NOMO-1 treated with dmso at 0.1 percent for 144 hours (cell line): ENCODE measurements at regions not wholly inside any gene's neighbourhood (a gene's known extent, or its start where the extent isn't known, plus 50 kb on each side); places are given as distances from the start of the nearest gene placed in this dataset.
"Not testable (repeated sequence)": the region's sequence is repeated elsewhere in the genome, so short reads cannot be mapped to it uniquely, and the experiment has no call there.

Experiments
- DNase-seq: peaks from one replicate; lab custom pipeline; 2025; ENCODE audit not compliant: unreplicated experiment; lab: John Stamatoyannopoulos, UW

DNA sequence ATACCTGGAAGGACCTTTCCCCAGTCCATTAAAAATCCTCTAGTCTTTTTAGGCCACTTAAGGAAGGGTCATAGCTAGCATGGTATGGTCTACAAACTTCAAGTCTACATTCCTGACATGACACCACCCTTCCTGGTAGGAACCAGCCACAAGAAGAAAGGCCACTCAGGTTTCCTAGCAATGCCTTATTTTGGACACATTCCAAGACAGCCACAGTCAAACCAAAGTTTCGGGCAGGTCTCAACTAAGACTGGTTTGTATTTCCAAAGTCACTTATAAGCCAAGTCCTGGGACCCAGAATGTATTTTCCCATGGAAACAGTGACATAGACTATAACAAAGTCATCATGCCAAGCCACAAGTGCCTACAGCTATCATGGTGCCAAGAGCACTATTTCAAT, 50.6 kb upstream of the SLC44A3 start:
- no peak for DNase-seq

DNA sequence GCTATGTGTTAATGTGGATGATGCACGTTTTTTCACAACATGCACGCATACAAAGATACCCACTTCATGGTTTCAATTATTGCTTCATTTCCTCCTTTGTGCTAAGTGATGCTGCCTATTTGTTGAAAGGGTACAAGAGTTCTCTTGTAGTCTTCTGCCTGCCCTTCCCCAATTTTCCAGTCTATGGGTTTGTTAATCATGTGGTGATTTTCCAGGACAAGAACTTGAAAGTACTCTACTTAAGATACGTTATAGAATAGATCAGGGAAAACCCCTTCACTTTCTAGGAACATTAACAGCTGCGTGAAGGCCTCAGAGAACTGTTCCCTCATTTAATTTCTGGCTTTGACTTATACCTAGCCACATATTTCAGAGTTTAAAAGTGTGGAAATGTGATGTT, 52.1 kb upstream of the SLC44A3 start:
- DNase-seq: peak; percentile 40

DNA sequence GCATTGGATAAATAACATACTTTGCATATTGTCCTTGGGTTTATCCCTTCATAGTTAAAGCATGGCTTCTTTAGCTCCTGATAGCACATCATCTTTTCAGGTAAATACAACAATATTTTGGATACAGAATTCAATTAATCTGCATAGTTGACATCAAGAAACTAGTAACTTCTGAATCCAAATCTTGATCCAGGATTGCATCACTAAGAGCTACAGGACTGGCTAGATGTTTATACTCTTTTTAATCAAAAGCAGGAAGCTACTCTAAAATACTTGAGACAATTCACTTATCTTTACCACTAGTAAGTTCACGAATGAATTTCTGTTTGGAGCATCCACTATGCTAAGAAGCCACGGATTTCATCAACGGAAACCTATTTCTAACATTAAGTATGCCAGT, 54.2 kb upstream of the SLC44A3 start:
- no peak for DNase-seq

DNA sequence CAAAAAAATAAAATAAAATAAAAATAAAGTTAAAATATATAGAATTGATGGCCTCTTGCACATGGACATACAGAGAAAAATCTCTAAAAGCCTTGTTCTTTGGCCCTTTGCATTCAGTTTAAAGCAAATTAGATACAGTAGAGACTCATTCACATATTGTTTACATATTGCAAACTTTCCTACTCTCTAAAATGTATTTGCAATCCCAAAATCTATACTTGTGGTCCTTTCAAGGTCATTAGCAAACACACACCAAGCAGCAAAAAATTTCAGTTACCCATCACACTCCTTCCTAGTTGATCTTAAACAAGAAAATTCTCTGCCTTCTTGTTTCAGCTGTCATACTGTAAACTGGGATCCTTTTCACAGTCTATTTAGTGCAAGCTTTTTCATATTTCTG, 61.0 kb upstream of the SLC44A3 start:
- no peak for DNase-seq

DNA sequence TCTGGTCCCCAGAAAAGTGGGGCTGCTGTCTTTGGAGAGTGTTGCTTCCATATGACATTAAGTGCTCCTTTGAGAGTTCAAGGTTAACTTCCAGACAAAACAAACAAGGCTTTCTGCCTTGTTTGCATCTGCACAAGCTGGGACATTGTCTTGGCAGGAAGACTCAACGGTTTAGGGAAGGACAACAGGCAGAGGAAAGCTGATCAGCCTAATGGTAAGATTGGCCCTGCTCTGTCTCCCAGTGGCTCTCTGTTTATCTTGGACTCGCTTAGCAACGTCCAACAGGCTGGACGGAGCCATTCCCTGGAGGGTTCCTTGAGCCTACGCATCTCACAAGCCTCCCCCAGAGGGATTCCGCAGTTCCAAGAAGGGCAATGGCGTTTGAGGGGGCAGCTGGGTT, 62.2 kb upstream of the SLC44A3 start:
- no peak for DNase-seq

DNA sequence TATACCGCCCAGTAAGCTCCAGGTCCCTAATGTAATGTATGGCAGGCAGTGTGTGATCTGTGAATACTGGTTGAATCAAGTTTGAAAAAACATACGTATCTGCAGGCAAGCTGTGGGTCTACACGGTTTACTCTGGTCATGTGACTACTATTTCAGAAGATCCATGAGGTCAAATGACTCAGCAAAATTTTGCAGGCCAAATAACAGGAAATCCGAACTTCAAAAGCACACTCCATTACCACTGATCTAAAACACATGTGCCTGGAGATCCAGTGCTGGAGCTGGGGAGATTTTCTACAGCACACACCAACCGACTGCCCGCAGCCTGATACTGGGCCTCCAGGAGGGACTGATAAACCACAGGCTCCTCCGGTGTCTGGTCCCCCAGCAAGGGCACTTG, 64.5 kb upstream of the SLC44A3 start:
- DNase-seq: no peak

DNA sequence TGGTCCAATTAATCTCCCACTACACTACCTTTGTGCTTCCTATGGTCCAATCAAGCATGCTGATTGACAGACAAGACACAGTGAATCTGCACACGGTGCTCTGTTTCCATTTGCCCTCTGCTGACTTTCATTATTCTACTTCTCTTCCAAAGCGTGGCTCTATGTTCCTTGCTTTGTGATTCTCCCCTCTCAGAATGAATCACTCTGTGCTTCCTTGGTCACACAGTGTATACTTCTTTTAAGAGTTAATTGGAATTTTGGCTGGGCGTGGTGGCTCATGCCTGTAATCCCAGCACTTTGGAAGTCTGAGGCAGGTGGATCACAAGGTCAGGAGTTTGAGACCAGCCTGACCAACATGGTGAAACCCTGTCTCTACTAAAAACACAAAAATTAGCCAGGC, 65.1 kb upstream of the SLC44A3 start:
- DNase-seq: not testable (repeated sequence)

DNA sequence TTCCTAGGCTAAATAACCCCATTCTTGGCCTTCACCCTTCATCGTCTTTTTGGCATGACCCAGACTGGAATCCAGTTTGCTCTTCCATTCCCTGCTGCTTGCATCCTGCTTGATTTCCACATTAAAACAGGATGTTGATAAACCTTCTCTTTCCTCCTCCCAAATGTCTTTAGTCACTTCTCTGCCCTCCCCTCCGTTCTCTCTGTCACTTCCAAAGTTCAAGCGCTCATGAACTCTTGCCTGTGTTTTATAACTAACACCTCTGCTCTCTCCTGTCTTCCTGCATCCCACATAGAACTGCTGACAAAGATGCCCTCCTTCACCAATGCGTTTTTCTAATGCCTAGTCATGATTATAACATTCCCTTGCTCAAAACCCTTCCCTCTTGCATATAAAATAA, 65.6 kb upstream of the SLC44A3 start:
- no peak for DNase-seq

DNA sequence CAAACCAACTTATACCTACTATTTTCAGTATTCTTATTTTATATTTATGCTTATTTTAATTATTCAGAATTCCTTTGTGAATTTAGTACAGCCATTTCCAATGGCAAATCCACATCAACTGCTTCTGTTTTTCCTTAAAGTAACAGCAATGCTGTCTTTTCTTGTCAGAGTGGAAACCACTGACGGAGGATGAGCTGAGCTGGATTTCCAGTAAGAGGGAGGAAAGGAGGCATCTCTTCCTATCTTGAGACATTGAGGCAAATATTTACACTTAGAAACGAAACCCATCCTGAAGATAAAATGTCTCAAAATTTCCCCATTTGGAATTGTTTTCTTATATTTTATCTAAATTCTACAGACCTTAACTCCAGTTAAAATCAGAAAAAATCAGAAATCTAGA, 66.1 kb upstream of the SLC44A3 start:
- no peak for DNase-seq

DNA sequence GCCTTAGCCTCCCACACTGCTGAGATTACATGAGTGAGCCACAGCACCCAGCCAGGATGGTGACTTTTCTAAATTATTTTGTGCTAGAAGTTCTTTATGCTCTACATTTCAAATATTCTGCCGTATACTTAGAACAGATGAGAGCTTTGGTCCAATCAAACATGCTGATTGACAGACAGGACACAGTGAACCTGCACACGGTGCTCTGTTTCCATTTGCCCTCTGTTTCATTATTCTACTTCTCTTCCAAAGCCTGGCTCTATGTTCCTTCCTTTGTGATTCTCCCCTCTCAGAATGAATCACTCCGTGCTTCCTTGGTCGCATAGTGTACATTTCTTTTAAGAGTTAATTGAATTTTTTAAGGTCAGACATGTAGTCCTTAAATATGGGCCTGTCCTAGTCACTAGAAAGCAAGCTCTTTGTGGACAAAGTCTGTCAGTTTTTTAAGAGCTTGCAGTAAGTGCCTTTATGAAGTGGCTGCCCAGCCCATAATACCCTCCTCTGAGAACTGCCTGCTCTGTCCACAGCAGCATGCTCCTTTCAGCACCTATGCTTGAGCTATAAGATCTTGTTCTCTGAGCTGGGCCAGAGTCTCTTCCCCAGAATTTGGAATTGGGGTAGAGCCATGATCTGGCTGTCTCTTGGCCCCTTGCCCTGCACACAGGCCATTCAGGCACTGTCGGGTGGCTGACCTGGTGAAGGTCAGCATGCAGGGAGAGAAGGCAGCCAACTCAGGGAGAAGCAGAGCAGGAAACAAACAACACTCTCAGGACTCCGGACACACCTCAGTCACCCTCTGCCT, 66.8 kb upstream of the SLC44A3 start:
- DNase-seq: no peak

DNA sequence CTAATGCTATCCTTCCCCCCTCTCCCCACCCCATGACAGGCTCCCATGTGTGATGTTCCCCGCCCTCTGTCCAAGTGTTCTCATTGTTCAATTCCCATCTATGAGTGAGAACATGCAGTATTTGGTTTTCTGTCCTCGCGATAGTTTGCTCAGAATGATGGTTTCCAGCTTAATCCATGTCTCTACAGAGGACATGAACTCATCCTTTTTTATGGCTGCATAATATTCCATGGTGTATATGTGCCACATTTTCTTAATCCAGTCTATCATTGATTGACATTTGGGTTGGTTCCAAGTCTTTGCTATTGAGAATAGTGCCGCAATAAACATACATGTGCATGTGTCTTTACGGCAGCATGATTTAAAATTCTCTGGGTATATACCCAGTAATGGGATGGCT, 68.7 kb upstream of the SLC44A3 start:
- DNase-seq: not testable (repeated sequence)

DNA sequence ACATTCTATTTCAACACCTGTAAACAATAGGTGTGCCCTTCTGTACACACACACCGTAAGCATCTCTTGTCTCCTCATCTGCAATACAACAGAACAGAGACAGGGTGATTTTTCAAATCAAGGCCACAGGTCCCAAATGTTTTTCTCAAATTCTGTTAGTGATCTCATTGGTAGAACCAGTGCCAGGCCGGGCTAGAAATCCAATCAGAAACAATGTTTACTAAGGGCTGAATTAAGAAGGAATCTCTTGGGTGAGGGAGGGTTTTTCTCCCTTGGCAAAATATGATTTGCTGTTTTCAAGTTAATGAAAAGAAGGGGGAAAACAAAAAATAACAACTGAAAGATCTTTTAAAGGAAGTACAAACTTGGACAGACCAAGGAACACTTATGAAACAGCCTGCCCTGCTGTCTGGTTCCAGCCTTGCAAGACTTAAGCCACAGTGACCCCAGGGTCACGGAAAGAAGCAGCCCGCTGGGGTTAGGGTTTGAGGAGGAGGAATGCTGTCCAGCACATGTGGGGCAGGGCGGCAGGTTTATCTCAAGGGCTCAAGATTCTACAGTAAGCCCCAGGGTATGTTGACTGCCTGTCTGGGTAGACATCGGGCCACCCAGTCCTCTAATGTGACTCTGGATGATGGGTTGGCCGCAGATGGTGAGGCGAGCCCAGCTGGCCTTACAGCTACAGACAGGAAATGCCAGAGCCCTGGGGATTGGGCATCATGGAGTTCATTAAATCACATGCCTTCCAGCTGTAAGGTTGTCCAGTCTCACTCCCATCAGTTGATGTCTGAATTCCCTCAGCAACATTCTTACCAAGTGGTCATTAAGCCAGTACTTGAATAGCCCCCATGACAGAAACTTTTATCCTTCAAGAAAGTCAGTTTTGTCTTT, 73.3 kb upstream of the SLC44A3 start:
- no peak for DNase-seq

DNA sequence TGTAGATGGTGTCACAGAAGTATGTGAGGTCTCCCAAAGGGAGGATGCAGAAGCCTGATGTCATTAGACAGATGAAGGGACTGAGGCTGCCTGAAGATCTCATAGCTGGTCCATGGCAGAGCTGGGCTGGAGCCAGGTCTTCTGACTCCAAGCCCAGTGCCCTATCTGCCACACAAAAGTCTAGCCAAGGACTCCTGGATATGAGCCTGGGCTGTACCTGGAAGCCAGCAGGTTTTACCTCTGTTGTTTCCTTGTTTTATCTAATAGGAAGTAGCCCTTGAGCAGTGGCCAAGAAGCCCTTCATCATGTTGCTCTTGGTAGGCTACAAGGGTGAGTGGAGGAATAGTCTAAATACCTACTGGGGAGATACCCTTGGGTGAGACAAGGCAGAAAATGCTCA, 74.4 kb upstream of the SLC44A3 start:
- DNase-seq: no peak

DNA sequence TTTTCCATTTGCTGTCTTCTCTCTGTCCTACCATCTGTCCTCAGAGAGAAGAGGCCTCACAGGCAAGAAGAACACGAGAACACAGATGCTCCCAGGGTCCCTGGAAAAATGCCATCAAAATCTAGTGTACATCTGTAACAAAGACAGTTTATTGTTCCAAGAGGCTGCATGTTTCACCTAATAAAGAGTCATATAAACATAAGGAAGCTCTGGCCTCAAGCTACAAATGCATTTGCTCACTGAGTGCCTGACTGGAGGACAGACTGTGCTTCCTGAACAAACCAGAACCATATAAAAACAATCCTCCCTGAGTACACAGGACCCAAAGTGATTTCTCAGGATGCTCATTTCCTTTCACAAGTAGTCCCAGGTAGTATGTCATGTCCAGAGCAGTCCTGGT, 76.3 kb upstream of the SLC44A3 start:
- DNase-seq: no peak

DNA sequence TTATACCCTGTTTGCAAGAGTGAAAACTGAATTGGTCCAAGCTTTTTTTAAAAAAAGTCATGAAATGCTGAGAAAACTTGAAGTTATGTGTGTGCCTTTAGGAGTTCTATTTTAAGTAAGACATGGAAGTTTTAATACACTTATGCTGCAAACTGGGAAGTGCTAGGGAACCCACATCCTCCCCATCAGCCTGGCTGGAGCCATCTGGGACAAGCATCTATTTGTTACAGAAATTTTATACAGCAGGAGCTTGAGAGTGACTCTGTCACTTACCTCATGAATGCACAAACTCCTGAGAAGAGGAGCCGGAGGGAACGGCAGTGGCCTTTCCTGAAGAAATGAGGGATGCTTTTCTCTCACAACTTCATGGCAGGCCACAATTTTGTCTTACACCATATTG, 78.2 kb upstream of the SLC44A3 start:
- no peak for DNase-seq

DNA sequence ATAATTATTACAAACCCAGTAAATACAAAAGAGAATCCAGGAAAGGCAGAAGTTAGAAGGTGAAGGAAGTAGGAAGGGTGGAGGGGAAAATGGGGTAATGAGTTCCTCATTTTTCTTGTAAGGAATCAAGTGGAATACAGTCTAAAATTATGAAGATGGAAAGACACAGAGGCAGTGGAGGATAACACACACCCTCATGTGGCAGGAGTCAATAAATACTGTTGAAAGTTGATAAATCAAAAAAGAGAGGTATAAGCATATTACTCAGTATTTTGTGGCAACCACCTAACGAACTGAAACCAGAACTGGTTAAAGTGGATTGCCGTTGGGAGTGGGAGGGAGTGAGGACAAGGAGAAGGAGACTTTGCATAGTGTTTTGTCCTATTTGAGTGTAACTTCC, 78.6 kb upstream of the SLC44A3 start:
- no peak for DNase-seq

DNA sequence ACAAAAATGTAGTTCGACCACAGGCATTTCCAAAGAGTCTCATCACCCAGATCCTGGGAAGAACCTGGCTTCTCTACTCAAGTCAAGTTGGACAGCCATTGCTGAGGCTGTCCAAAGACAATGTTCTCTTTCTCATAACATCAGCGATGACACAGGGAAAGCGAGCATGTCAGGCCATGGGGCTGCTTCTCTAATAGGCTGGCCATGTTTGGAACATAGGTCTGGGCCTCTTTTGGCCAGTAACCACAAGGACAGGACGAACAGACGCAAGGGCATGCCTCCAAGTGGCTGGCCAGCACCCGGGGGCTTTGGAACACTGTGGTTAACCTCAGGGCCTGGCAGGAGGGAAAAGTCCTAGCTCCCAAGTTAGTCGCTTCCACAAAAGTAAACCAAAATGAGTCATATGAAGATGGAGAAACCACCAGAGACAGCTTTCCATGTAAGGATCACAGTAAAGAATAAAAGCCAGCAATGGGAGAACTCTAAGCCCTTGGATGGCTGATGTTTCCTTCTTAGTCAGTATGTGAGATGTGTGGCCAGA, 80.6 kb upstream of the SLC44A3 start:
- no peak for DNase-seq

DNA sequence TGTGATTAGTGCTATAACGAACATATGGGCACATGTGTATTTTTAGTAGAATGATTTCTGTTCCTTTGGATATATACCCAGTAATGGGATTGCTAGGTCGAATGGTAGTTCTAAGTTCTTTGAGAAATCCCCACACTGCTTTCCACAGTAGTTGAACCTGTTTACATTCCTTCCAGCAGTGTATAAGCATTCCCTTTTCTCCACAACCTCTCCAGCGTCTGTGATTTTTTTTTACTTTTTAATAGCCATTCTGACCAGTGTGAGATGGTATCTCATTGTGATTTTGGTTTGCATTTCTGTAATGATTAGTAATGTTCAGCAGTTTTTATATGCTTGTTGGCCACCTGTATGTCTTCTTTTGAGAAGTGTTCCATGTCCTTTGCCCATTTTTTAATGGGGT, 81.8 kb upstream of the SLC44A3 start:
- DNase-seq: no peak

DNA sequence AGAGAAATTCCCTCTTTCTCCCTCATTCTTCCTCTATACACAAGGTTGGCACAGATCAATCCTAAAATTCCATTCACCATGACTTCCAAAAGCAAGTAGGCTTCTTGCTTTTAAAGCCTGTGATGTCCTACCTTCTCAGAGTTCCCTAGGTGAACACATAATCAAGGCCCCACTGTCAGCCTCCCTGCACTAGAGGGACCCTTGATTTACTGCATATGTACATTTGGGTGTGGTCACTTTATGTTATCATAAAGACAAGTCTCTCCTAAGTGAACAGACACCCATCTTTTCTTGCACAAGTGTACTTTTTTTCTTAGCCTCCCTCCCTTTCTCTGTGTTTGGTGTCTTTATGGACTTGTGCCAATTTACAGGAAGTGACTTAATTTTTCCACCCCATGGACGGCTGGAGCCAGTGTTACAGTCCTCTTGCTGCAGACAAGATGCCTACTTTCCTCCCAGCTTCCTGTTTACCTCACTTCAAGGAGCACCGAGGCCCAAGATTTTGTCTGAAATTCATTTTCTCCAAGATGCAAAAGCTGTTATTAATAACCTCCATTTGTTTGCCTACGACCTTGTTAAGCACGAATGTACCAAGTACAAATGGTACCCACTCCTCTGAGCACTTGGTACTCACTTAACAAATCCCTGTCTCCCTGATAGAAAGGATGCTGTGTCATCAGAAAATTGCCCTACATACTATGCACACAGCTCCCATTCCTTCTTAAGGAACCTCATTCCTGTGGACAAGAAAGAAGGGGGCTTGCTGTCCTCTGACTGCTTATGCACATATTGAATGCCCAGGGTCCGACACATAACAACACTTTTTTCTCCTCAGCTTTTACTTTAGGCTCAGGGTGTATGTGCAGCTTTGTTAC, 82.8 kb upstream of the SLC44A3 start:
- DNase-seq: no peak

DNA sequence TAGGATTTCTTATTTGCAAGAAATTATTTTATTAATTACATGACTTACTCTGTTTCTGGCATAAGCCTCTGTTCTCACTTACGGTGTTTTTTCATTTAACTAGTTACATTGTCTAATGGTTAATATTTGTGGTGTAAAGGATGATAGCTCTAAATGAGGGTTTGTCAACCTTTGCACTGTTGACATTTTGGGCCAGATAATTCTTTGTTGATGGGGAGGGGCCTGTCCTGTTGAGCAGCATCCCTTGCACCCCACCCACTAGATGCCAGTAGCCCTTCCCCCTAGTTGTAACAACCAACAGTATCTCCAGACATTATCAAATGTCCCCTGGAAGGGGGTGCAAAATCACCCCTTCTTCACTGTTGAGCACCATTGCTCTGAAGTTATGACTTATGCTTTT, 83.6 kb upstream of the SLC44A3 start:
- DNase-seq: no peak

DNA sequence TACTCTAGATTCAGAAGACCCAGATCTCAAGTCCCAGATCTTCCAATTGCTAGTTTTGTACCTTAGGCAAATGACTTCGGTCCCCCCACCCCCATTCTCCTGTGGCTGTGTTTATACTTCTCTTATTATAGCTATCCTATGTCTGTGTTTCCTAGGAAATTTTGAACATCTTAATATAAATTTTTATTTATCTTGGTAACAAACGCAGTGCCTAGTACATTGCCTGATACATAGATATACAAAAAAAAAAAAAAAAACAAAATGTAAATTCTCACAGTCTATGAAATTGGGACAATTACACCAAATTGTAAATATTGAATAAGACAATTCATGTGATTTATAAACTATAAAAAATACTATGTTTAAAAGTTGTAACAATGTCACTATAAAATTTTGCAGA, 84.1 kb upstream of the SLC44A3 start:
- DNase-seq: no peak
